Tongue (tissue), 1 donor: ENCODE measurements at regions not wholly inside any gene's neighbourhood (a gene's known extent, or its start where the extent isn't known, plus 50 kb on each side); places are given as distances from the start of the nearest gene placed in this dataset.
"Not testable (repeated sequence)": the region's sequence is repeated elsewhere in the genome, so short reads cannot be mapped to it uniquely, and the experiment has no call there.

Source experiments
- DNase-seq: peaks from one replicate; pipeline ENCODE4 v3.0.0-alpha.2; 2015

DNA sequence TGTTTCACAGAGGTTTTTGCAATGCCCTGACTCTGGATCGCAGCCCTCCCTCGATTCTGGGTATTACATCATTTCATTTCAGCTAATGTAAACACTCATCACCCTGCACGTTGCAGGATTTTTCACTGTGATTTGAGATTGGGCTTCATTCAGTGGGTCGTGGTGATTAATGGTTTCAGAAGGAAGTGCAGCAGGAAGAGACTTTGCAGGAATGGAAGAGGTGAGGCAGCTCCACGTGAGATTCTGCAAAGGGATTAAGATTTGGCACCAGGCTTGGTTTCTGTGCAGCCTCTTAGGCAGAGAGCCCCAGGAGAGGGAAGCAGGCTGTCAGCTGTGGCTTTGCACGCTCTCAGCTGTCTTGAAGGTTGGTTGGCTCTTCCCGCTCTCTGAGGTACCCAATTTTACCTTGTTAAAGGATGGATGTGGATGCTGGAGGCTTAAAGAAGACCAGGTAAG lies 95.2 kb downstream of the PLCE1 start:
- DNase-seq, result peak; percentile 75

- DNase-seq, result no peak
Measured at GRCh38 chr10:94091649-94092048, 97.9 kb downstream of the PLCE1 start.

DNA sequence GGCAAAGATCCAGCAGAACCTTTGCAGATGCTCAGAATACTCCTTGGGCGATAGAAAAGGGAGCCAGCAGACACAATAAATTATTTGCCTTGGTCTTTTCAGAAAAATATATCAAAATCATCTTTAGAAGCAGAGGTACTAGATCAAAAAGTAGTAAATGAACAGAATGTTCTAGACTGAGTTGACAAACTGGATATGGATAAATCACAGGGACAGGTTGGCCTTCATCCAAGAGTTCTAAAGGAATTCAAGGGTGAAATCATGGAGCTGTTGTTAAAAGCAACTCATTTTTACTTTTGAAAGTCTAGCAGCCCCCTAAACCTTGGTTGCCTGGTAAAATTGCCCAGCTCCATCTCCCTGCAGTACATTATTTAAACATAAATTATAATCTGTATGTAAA lies 99.1 kb downstream of the PLCE1 start:
- no peak for DNase-seq

DNA sequence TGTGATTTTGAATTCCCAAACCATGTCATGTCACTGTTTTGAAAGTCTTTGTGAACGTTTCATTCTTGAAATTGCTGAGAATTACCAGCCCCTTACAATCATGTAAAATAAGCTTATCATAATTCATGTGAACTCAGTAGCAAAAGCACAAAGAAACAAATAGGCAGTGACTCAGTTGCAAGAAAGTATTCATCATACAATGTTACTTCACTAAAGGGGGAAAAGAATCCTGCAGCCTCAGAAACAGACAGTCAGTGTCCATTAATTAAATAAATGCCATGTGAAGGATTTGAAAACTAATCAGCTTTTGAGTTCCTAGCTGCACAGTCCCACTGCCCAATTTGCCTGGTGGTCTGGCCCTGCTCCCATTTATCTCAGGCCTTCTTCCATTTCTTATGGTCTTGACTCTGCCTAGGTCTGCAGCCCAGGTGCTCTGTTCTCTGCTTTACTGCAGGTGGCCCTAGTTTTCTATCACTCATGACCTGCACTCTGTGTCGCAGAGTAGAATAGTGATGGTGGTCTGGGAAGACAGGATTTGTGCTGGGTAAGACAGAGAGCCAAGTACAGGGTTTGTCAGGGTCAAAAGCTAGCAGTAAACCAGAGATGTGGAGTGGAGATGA lies 99.7 kb downstream of the PLCE1 start:
- DNase-seq, result no peak

- DNase-seq, result no peak
Measured at GRCh38 chr10:94094540-94094939, 100.8 kb downstream of the PLCE1 start.

GRCh38 chr10:94097656-94098055 lies 103.9 kb downstream of the PLCE1 start:
- DNase-seq, result no peak

- DNase-seq, result peak; percentile 55
Measured at GRCh38 chr10:94098896-94099295, 105.2 kb downstream of the PLCE1 start.

- DNase-seq, result no peak
Measured at GRCh38 chr10:94101894-94102293, 108.2 kb downstream of the PLCE1 start.

DNA sequence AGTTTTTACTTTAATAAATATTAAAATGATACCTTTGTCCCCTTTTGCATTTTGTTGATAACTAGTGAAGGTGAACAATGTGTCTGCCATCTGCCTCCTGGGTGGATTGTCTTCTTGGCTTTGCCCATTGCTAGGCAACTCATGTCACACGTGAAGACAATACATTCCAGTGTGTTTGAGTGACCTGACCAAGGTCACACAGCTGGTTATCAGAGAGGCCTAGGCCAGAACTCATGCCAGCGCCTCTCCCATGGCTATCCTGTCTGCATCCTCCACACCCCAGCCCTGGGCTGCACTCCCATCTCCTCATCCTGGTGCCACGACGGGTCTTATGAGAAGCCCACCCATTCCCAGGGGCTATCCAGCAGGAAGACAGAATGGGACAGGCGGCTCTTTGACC lies 108.7 kb downstream of the PLCE1 start:
- no peak for DNase-seq

- no peak for DNase-seq
Measured at GRCh38 chr10:94103192-94103591, 109.5 kb downstream of the PLCE1 start.

DNA sequence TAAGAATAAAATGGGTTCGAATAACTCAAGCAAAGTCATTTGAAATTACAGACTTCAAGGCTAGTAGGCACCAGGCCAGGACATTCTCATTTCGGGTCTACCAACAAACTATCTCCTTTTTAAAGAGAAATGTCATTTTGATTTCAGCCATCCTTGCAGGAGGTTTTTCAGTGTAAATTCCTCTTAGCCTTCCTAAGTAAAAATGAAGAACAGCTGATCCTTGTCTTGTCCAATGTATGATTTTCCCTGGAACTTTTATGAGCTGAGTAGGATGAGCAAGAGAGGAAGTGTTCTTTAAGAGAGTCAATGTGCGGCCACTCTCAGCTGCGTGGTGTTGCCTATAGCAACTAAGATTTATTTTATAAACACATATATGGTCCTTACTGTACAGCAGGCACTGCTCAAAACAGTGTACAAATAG lies 110.1 kb downstream of the PLCE1 start:
- DNase-seq, result peak; percentile 82

GRCh38 chr10:94104316-94105000 lies 110.7 kb downstream of the PLCE1 start:
- DNase-seq, result peak; percentile 55

DNA sequence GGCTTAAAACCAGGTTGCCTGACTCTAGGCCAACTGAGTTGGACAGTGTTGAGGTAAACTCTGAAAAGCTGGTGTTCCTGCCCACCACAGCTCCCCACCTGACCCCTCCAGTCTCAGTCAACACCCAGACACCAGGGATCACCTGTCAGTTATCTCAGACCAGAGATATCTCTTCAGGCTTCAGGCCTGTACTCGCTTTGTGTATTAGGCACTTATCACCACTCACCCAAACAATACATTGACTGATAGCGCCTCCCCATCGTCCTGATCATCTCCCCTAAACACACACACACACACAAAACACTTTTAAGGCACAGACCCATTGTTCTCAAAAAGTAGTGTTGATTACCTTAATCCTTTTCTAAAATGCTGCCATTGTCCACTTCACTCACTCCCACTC lies 111.5 kb downstream of the PLCE1 start:
- no peak for DNase-seq

DNA sequence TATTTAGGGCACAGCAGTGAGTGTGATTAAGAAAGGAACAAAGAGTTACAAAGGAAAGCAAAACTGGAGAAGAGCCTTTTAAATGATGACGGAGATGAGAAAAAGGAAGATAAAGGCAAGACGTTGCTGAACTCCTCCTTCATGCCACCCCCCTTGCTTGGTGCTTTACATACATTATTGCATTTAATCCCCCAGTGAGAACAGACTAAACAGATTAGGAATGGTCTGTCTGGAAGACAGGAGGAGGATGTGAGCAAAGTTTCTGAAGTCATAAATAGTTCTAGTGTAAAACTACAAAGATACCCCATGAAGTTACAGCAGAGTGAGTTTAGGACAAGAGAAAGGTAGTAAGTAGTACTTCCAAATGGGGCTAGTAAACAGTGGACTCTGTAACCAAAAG lies 113.5 kb downstream of the PLCE1 start:
- DNase-seq, result no peak

- no peak for DNase-seq
Measured at GRCh38 chr10:94108200-94108599, 114.5 kb downstream of the PLCE1 start.

DNA sequence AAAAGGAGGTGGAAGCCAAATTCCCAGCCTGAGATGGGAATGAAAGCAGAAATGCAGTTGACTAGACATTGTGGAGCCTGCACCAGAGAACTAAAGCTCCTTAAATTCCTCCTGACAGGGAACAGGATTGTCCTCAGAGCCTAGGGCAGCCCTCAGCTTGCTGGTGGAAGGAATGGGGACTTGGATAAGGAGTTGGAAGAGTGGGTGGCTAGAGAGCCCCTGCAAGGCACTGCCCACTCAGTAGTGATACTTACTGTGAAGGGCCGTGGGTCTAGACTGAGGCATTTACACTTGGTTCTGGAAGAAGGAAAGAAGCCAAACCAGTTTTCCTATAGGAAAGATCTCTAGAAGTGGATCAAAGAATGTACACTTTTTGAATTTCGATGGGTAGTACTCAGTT lies 117.6 kb downstream of the PLCE1 start:
- no peak for DNase-seq

GRCh38 chr10:94112321-94112720 lies 118.6 kb downstream of the PLCE1 start:
- no peak for DNase-seq

- no peak for DNase-seq
Measured at GRCh38 chr10:94115725-94116124, 122.0 kb downstream of the PLCE1 start.

DNA sequence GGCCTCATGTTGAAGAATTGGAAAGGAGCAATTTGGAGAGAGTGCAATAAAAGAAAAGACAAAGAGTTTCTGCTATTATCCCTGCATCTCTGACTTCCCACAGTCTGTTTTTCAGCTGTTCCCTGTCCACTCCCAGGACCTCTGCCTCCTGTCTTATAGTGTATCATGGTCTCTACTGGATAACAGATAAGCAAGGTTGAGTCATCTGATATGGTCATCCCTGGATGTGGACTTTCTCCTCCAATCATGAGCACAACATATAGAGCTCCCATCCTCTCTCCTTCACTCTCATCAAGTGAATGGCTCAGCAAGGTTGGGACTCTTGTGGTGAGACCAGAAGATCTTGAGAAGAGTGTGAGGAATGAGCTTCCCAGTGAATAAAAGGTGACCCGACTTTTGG lies 123.1 kb downstream of the PLCE1 start:
- no peak for DNase-seq

GRCh38 chr10:94122211-94122610 lies 128.5 kb downstream of the PLCE1 start:
- DNase-seq, result no peak

GRCh38 chr10:94123258-94123995 lies 129.7 kb downstream of the PLCE1 start:
- DNase-seq, result peak; percentile 58

DNA sequence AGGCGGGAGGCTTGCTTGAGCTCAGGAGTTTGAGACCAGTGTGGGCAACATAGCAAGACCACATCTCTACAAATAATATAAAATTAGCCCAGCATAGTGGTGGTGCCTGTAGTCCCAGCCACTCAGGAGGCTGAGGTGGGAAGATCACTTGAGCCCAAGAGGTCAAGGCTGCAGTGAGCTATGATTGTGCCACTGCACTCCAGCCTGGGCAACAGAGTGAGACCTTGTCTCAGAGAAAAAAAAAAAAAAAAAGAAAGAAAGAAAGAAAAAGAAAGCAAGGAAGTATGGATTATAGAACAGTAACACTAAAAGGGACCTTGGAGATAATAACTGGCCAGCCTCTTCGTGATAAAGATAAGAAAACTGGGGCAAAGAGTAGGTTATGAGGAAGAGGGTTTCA lies 130.4 kb downstream of the PLCE1 start:
- DNase-seq, result not testable (repeated sequence)

GRCh38 chr10:94125268-94125667 lies 131.5 kb downstream of the PLCE1 start:
- DNase-seq, result not testable (repeated sequence)

DNA sequence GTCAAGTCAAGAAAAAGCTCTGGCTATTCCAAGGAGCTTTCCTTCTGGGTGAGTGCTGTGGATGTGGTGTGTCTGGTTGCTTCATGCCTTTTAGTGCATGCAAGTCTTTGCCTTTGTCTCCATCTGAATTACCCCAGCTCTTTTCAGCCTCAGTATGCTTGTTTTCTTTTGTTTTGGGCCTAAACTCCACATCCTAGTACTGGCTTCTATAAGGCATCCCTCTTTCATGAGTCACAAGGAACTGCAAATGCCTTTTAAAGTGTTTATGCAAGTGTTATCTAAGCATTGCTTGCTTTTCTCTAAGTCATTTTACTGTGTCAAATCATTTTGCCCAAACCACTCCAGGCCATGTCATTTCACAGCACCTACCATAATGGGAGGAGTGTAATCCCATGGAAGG lies 132.1 kb downstream of the PLCE1 start:
- DNase-seq, result no peak
